Body of pancreas (tissue), 4 donors: ENCODE measurements at regions not wholly inside any gene's neighbourhood (a gene's known extent, or its start where the extent isn't known, plus 50 kb on each side); places are given as distances from the start of the nearest gene placed in this dataset.

Experiments
- ATAC-seq: fragments of 150-250 bp; one replicate; pipeline ENCODE4 v1.9.1; 2016
- DNase-seq, 4 donors: peaks; one replicate each; pipeline ENCODE4 v3.0.0-alpha.2; 2019
- H3K27ac ChIP-seq, 4 donors: fragments of 200-600 bp; sonication (generic); 1 replicate in 3 of 4; 2 replicates in 1 of 4; pipeline versions ENCODE4 v1.5.1 to v1.6.1; 2016 to 2019; ENCODE audit warnings: mild to moderate bottlenecking in 1 of 4, mixed read lengths in 1 of 4, moderate library complexity in 1 of 4
- H3K27me3 ChIP-seq, 2 donors: fragments of 200-600 bp; sonication (generic); one replicate each; pipeline ENCODE4 v1.6.0; 2016; ENCODE audit warnings: mild to moderate bottlenecking in 1 of 2
- H3K36me3 ChIP-seq, 2 donors: fragments of 200-600 bp; sonication (generic); replicated peaks in 1 of 2; 2 replicates each; pipeline ENCODE4 v1.5.1; 2016; ENCODE audit warnings: low read depth in 2 of 2; ENCODE audit not compliant: insufficient read depth in 1 of 2
- H3K4me1 ChIP-seq: fragments of 200-600 bp; sonication (generic); one replicate; pipeline ENCODE4 v1.6.0; 2016
- H3K4me3 ChIP-seq, 2 donors: fragments of 200-600 bp; sonication (generic); 1 replicate in 1 of 2; 2 replicates in 1 of 2; pipeline ENCODE4 v1.5.1; 2016 to 2019
- H3K9me3 ChIP-seq, 3 donors: fragments of 200-600 bp; sonication (generic); 1 replicate in 2 of 3; 2 replicates in 1 of 3; pipeline ENCODE4 v1.5.1; 2016
- POLR2A ChIP-seq, 3 donors: fragments of 450-650 bp; IDR thresholded peaks; one replicate each; pipeline ENCODE4 v1.6.1; 2016; ENCODE audit warnings: antibody characterized with exemption in 3 of 3, mild to moderate bottlenecking in 2 of 3
- WGBS, 2 donors: methylation state at CpG; one replicate each; pipeline ENCODE4 v1.1.5; 2017; 5-methylcytosine and 5-hydroxymethylcytosine counted together
- intact Hi-C: fragments of 100-400 bp; cut with DNase I; formaldehyde crosslinking; loops from one replicate; pipeline ENCODE4 v1.15.1; 2023
- TF ChIP-seq, protein P1 (sequence below), 7 experiments: fragments of 450-650 bp in 4 of 7; fragments of 200-600 bp in 3 of 7; sonication (generic) in 3 of 7; IDR thresholded peaks; one replicate each; pipeline ENCODE4 v1.5.1; 2016 to 2019; ENCODE audit warnings: antibody characterized with exemption in 7 of 7

DNA sequence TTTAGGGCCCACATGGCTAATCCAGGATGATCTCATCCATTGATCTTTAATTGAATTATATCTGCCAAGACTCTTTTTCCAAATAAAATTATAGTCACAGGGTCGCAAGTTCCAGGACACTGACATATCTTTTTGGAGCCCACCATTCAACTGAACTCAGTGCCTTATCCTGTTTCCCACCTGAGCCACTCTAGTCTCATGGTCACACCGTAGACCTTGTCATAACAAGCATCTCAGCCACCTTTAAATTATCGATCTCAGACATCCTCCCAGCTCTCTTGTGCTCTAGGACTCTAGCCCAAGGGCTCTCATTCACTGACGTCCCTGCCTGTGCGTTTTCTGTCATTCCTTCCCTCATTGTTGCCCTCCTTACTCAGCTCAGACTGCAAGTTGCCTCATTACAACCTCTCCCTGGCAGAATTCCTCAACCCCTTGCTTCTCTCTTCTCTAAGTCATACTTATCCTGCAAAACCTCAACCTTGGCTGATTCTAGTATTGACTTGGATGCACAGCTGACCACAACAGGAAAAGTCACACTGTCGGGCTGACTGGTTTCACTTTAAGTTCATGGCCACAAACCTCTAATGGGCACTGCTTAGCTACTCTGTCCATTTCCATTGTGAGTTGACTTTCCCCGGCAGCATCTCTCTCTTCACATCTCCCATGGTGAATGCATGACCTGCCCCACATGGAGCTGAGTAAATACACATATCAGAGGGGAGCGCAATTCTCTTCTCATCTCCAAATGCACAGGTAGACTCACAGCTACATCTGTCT, 91.0 kb upstream of the TRIM2 start:
- no peaks in the 10 kb centered on the region for H3K9me3 ChIP-seq
- H3K4me3 ChIP-seq: no peak overlapping the region
- intact Hi-C loops: no loop called here
- no peaks in the 10 kb centered on the region for H3K36me3 ChIP-seq
- no peak for DNase-seq
- H3K4me1 ChIP-seq: peaks cover 11% of the 10 kb centered on the region
- H3K27me3 ChIP-seq: no peaks in the 10 kb centered on the region
- ATAC-seq: no peak
- H3K27ac ChIP-seq: no peak overlapping the region
- no peak for TF ChIP-seq POLR2A (IDR thresholded peaks at IDR 0.05)
- TF ChIP-seq, protein P1, sequence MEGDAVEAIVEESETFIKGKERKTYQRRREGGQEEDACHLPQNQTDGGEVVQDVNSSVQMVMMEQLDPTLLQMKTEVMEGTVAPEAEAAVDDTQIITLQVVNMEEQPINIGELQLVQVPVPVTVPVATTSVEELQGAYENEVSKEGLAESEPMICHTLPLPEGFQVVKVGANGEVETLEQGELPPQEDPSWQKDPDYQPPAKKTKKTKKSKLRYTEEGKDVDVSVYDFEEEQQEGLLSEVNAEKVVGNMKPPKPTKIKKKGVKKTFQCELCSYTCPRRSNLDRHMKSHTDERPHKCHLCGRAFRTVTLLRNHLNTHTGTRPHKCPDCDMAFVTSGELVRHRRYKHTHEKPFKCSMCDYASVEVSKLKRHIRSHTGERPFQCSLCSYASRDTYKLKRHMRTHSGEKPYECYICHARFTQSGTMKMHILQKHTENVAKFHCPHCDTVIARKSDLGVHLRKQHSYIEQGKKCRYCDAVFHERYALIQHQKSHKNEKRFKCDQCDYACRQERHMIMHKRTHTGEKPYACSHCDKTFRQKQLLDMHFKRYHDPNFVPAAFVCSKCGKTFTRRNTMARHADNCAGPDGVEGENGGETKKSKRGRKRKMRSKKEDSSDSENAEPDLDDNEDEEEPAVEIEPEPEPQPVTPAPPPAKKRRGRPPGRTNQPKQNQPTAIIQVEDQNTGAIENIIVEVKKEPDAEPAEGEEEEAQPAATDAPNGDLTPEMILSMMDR (IDR thresholded peaks at IDR 0.05): no peak
- 74% methylated on average over 8 of the region's 8 CpGs for WGBS, 2 donors

DNA sequence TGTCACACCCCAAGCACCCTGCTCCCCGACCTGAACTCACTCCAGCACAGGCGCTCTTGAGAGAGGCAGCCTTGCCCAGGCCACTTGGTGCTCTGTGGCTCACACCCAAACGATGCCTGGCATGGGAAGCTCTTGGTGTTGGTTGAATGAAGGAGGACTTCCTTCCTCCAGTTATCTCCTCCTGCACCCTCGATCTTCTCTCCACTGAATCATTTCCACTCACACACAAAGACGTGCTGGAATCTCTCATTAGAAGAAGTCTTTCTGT, 90.5 kb upstream of the TRIM2 start:
- Histone ChIP-seq H3K27me3 (no peaks in the 10 kb centered on the region), H3K9me3 (no peaks in the 10 kb centered on the region), H3K4me3 (no peak overlapping the region), H3K4me1 (peaks cover 11% of the 10 kb centered on the region), H3K36me3 (no peaks in the 10 kb centered on the region), H3K27ac (no peak overlapping the region)
- WGBS, 2 donors: 66 to 82% methylated on average over 5 of the region's 5 CpGs
- ATAC-seq (no peak), DNase-seq (no peak)
- intact Hi-C loops: no loop called here
- no peak for TF ChIP-seq POLR2A (IDR thresholded peaks at IDR 0.05)
- TF ChIP-seq, protein P1 (IDR thresholded peaks at IDR 0.05): no peak

DNA sequence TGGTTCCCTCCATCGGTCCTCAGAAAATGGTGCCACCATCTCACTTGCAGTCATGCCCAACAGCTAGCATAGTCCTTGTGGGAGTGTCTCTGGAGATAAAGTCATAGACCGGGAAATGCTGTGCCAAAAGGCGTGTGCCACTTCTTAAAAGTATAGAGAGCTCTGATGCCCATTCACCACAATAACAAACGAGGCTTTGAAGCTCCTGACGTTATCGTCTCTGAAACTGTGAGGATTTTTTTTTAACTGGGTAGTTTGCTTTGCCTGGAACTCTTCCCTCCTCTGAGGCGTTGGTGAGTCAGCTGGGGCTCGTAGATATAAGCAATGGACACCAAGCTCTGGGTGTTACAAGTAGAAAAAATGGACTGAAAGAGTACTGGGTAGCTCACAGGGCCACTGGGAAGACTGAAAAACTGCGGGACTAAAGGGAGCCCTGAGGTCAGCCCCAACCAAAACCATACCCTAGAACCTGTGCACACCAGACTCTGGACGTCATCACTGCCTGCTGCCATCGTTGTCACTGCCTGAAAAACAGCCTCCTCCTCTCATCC, 89.4 kb upstream of the TRIM2 start:
- DNase-seq (no peak), ATAC-seq (no peak)
- TF ChIP-seq, protein P1 (IDR thresholded peaks at IDR 0.05): no peak
- no peak for TF ChIP-seq POLR2A (IDR thresholded peaks at IDR 0.05)
- no peak overlapping the region for H3K4me3 ChIP-seq
- intact Hi-C loops: no loop called here
- H3K27me3 ChIP-seq: no peaks in the 10 kb centered on the region
- H3K4me1 ChIP-seq: peaks cover 11% of the 10 kb centered on the region
- 77 to 79% methylated on average over 11 of the region's 11 CpGs for WGBS, 2 donors
- H3K27ac ChIP-seq: no peak overlapping the region
- no peaks in the 10 kb centered on the region for H3K36me3 ChIP-seq
- no peaks in the 10 kb centered on the region for H3K9me3 ChIP-seq

DNA sequence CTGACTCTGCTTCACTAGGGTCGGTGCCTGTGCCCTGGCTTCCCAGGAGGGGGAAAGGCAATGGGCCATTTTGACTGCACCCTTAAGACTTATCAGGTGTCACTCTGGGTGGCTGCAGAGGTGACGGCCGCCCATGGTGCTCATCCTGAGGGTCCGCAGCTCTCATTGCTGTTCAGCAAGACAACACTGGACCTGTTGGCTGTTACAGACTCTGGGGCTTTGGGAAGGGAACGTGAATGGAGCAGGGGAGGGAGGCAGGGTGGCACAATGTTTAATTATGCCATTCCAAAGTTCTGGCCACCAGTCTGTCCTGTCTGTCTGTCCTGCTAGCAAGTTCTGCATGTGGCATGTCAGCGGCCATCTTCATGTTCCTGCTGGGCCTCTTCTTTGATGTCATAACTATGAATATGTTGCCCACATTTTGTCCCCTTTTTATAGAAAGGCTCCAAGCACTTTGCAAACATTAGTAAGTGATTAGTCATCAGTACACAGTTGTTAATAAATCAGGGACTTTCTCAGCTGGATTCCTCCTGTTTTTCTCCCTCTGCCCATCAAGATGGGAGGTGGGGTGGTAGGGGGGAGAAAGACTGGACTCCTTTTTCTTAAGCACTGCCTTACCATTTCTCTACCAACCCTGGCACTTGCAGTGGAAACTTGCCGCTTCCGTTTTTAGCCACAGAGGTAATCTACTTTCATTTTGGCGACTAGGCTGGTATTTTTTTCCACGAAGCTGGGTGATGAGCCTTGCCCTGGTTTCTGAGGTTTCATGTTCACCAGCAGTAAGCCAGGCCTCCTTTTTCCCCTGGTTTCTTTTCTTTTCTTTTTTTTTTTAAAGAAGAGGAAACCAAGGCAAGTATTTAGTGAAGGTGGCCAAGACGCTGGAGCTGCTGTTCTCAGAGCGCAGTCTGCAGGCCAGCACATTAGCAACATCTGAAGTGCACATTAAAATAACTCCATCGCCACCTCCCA, 88.6 kb upstream of the TRIM2 start:
- H3K36me3 ChIP-seq: no peaks in the 10 kb centered on the region
- H3K27me3 ChIP-seq: no peaks in the 10 kb centered on the region
- peak; percentile 54 for ATAC-seq
- TF ChIP-seq, protein P1 (IDR thresholded peaks at IDR 0.05): no peak
- TF ChIP-seq POLR2A (IDR thresholded peaks at IDR 0.05): no peak
- no peaks in the 10 kb centered on the region for H3K9me3 ChIP-seq
- DNase-seq: peak in 1 of 4 donors; percentile 26
- peak overlapping the region in 1 of 4 donors; percentile 22 for H3K27ac ChIP-seq
- no peak overlapping the region for H3K4me3 ChIP-seq
- H3K4me1 ChIP-seq: peaks cover 11% of the 10 kb centered on the region
- intact Hi-C loops: no loop called here
- WGBS, 2 donors: 53 to 56% methylated on average over 13 of the region's 13 CpGs
